Caco-2 (cell line): ENCODE measurements at regions not wholly inside any gene's neighbourhood (a gene's known extent, or its start where the extent isn't known, plus 50 kb on each side); places are given as distances from the start of the nearest gene placed in this dataset.

Experiments used
- BruUV-seq: library from RNA; stranded (reverse); fragments of 400-500 nt; replicated peaks from 2 replicates; lab custom pipeline; 2021; lab: Mats Ljungman, UMichigan
- CTCF ChIA-PET: fragments of 300-600 bp; sonication (Branson Sonifier 250); formaldehyde crosslinking; loops from one replicate; lab custom pipeline; 2022; ENCODE audit warnings: antibody characterized with exemption; lab: Charles Lee
- POLR2A ChIA-PET: fragments of 300-600 bp; sonication (Branson Sonifier 250); formaldehyde crosslinking; loops from one replicate; lab custom pipeline; 2022; ENCODE audit warnings: antibody characterized with exemption; lab: Charles Lee
- DNase-seq, 2 experiments: peaks; one replicate each; pipeline versions ENCODE4 v3.0.0 to v3.0.0-alpha.2; 2020 to 2022
- H3K27me3 ChIP-seq: replicated peaks from 2 replicates; pipeline ENCODE4 v1.6.0; 2011; ENCODE audit warnings: low read length; ENCODE audit not compliant: control insufficient read depth, insufficient read depth
- H3K36me3 ChIP-seq: 2 replicates; pipeline ENCODE4 v1.5.1; 2011; ENCODE audit warnings: low read length; ENCODE audit not compliant: control insufficient read depth, insufficient read depth
- H3K4me1 ChIP-seq: fragments of 250-450 bp; sonication (Bioruptor Pico); 2 replicates; pipeline ENCODE4 v1.5.1; 2020; ENCODE audit warnings: mild to moderate bottlenecking
- H3K4me3 ChIP-seq: 2 replicates; pipeline ENCODE4 v1.5.1; 2011; ENCODE audit warnings: low read depth, mild to moderate bottlenecking, control low read depth, low read length
- H3K9me3 ChIP-seq: fragments of 250-450 bp; sonication (Bioruptor Pico); 2 replicates; pipeline ENCODE4 v1.5.1; 2020; ENCODE audit warnings: mild to moderate bottlenecking, moderate library complexity
- H3K27ac Mint-ChIP-seq: one replicate; pipeline ENCODE4 v1.8.0; 2022; ENCODE audit warnings: mixed read lengths; ENCODE audit not compliant: unreplicated experiment
- H3K27me3 Mint-ChIP-seq: one replicate; pipeline ENCODE4 v1.8.0; 2022; ENCODE audit warnings: mixed read lengths; ENCODE audit not compliant: insufficient read depth, unreplicated experiment
- H3K36me3 Mint-ChIP-seq: one replicate; pipeline ENCODE4 v1.8.0; 2022; ENCODE audit warnings: mild to moderate bottlenecking, mixed read lengths; ENCODE audit not compliant: insufficient read depth, unreplicated experiment
- H3K4me1 Mint-ChIP-seq: one replicate; pipeline ENCODE4 v1.8.0; 2022; ENCODE audit warnings: low read depth, mixed read lengths; ENCODE audit not compliant: unreplicated experiment
- H3K4me3 Mint-ChIP-seq: one replicate; pipeline ENCODE4 v1.8.0; 2022; ENCODE audit warnings: mild to moderate bottlenecking, moderate library complexity, mixed read lengths; ENCODE audit not compliant: unreplicated experiment
- H3K9me3 Mint-ChIP-seq: one replicate; pipeline ENCODE4 v1.8.0; 2022; ENCODE audit warnings: mixed read lengths; ENCODE audit not compliant: unreplicated experiment
- CTCF ChIP-seq, 2 experiments: fragments of 200-600 bp in 1 of 2; IDR thresholded peaks; 1 replicate in 1 of 2; 2 replicates in 1 of 2; pipeline versions ENCODE4 v1.5.1 to v1.8.0; 2011 to 2022; ENCODE audit warnings: antibody characterized with exemption in 1 of 2, control low read depth in 1 of 2, inconsistent platforms in 1 of 2, low read depth in 1 of 2, low read length in 1 of 2, mild to moderate bottlenecking in 1 of 2, moderate library complexity in 1 of 2; ENCODE audit not compliant: insufficient read depth in 1 of 2, severe bottlenecking in 1 of 2, unreplicated experiment in 1 of 2
- intact Hi-C: fragments of 100-400 bp; cut with micrococcal nuclease; formaldehyde crosslinking; loops from one replicate; pipeline ENCODE4 v1.10.0; 2022; ENCODE audit not compliant: unreplicated experiment

- no peaks in the 10 kb centered on the region for H3K27me3 Mint-ChIP-seq
- CTCF ChIA-PET, result no interaction called here
Observed at GRCh38 chr7:46195934-46196333, 274.9 kb upstream of the IGFBP3 start.

GRCh38 chr7:46192271-46192670, 271.2 kb upstream of the IGFBP3 start:
- Histone ChIP-seq H3K36me3 (no peaks in the 10 kb centered on the region), H3K27me3 (peaks cover 1% of the 10 kb centered on the region; the same call in 1 of the 2 replicates), H3K4me3 (no peak overlapping the region), H3K4me1 (no peaks in the 10 kb centered on the region), H3K9me3 (no peaks in the 10 kb centered on the region)
- no peaks in the 10 kb centered on the region for H3K36me3 Mint-ChIP-seq
- no peaks in the 10 kb centered on the region for H3K9me3 Mint-ChIP-seq
- H3K4me1 Mint-ChIP-seq, result no peaks in the 10 kb centered on the region
- peaks cover 3% of the 10 kb centered on the region for H3K27me3 Mint-ChIP-seq
- ChIA-PET CTCF (no interaction called here), POLR2A (no interaction called here)
- intact Hi-C loops, result no loop called here
- TF ChIP-seq CTCF (IDR thresholded peaks at IDR 0.05; ENCODE audit: insufficient read depth in 1 of 2, low read depth in 1 of 2, low read length in 1 of 2, severe bottlenecking in 1 of 2, unreplicated experiment in 1 of 2), result no peak
- no peak overlapping the region for H3K27ac Mint-ChIP-seq
- H3K4me3 Mint-ChIP-seq, result no peak overlapping the region
- DNase-seq, result no peak
- no TSS peak for BruUV-seq

More at GRCh38 chr7:46195934-46196333, 274.9 kb upstream of the IGFBP3 start:
- H3K4me1 Mint-ChIP-seq, result no peaks in the 10 kb centered on the region
- intact Hi-C loops, result no loop called here
- TF ChIP-seq CTCF (IDR thresholded peaks at IDR 0.05; ENCODE audit: insufficient read depth in 1 of 2, low read depth in 1 of 2, low read length in 1 of 2, severe bottlenecking in 1 of 2, unreplicated experiment in 1 of 2), result no peak
- no peak overlapping the region for H3K4me3 Mint-ChIP-seq
- POLR2A ChIA-PET, result no interaction called here
- no peaks in the 10 kb centered on the region for H3K36me3 Mint-ChIP-seq
- no peak for DNase-seq
- peaks cover 1% of the 10 kb centered on the region; the same call in 1 of the 2 replicates for H3K27me3 ChIP-seq
- H3K9me3 Mint-ChIP-seq, result no peaks in the 10 kb centered on the region
- H3K27ac Mint-ChIP-seq, result no peak overlapping the region
- H3K9me3 ChIP-seq, result no peaks in the 10 kb centered on the region
- no TSS peak for BruUV-seq
- H3K4me1 ChIP-seq, result no peaks in the 10 kb centered on the region
- no peaks in the 10 kb centered on the region for H3K36me3 ChIP-seq
- no peak overlapping the region for H3K4me3 ChIP-seq

- H3K4me3 Mint-ChIP-seq, result no peak overlapping the region
- ChIA-PET POLR2A (no interaction called here), CTCF (no interaction called here)
- H3K4me1 Mint-ChIP-seq, result no peaks in the 10 kb centered on the region
- peaks cover 1% of the 10 kb centered on the region; the same call in 1 of the 2 replicates for H3K27me3 ChIP-seq
- peaks cover 3% of the 10 kb centered on the region for H3K27me3 Mint-ChIP-seq
- no peak overlapping the region for H3K4me3 ChIP-seq
- no peaks in the 10 kb centered on the region for H3K9me3 ChIP-seq
- DNase-seq, result no peak
- BruUV-seq, result no TSS peak
- H3K36me3 Mint-ChIP-seq, result no peaks in the 10 kb centered on the region
- no peaks in the 10 kb centered on the region for H3K9me3 Mint-ChIP-seq
- TF ChIP-seq CTCF (IDR thresholded peaks at IDR 0.05; ENCODE audit: insufficient read depth in 1 of 2, low read depth in 1 of 2, low read length in 1 of 2, severe bottlenecking in 1 of 2, unreplicated experiment in 1 of 2), result no peak
- no peaks in the 10 kb centered on the region for H3K4me1 ChIP-seq
- intact Hi-C loops, result no loop called here
- no peak overlapping the region for H3K27ac Mint-ChIP-seq
- H3K36me3 ChIP-seq, result no peaks in the 10 kb centered on the region
Observed at GRCh38 chr7:46191776-46192175, 270.7 kb upstream of the IGFBP3 start.
